IMR-90 (cell line): ENCODE measurements at regions not wholly inside any gene's neighbourhood (a gene's known extent, or its start where the extent isn't known, plus 50 kb on each side); places are given as distances from the start of the nearest gene placed in this dataset.

Experiments
- ATAC-seq: fragments of 200-7000 bp; cut with Tn5 transposase; 2 replicates; pipeline ENCODE4 v1.9.1; 2020; ENCODE audit warnings: low read depth, mild to moderate bottlenecking, moderate library complexity
- BruUV-seq: library from RNA; stranded (reverse); fragments of 400-500 nt; replicated peaks from 2 replicates; lab custom pipeline; 2021; lab: Mats Ljungman, UMichigan
- CTCF ChIA-PET: fragments of 300-600 bp; formaldehyde crosslinking; extraction: SDS; loops from one replicate; lab custom pipeline; 2021; ENCODE audit warnings: antibody characterized with exemption; lab: Yijun Ruan, JAX
- POLR2A ChIA-PET: fragments of 300-600 bp; sonication (Branson Sonifier 250); formaldehyde crosslinking; loops from one replicate; lab custom pipeline; 2022; ENCODE audit warnings: antibody characterized with exemption; ENCODE audit not compliant: unreplicated experiment; lab: Charles Lee
- DNase-seq: peaks from one replicate; pipeline ENCODE4 v3.0.0; 2013
- H2AFZ ChIP-seq: replicated peaks from 2 replicates; pipeline ENCODE3; 2013; ENCODE audit warnings: low read length, mild to moderate bottlenecking; ENCODE audit not compliant: poor library complexity
- H2AK5ac ChIP-seq: 2 replicates; pipeline ENCODE4 v1.6.1; 2013; ENCODE audit warnings: low read depth, low read length, inconsistent platforms
- H2AK9ac ChIP-seq: replicated peaks from 2 replicates; pipeline ENCODE3; 2013; ENCODE audit warnings: mild to moderate bottlenecking, low read depth, low read length, moderate library complexity; ENCODE audit not compliant: poor library complexity
- H2BK120ac ChIP-seq: 2 replicates; pipeline ENCODE4 v1.6.1; 2013; ENCODE audit warnings: low read depth, low read length, inconsistent platforms
- H2BK15ac ChIP-seq: 3 replicates; pipeline ENCODE4 v1.6.1; 2013; ENCODE audit warnings: low read depth, low read length, inconsistent platforms
- H2BK20ac ChIP-seq: 2 replicates; pipeline ENCODE4 v1.6.1; 2013; ENCODE audit warnings: low read depth, mild to moderate bottlenecking, inconsistent platforms, low read length, moderate library complexity
- H2BK5ac ChIP-seq: 2 replicates; pipeline ENCODE4 v1.6.1; 2013; ENCODE audit warnings: mild to moderate bottlenecking, low read depth, low read length, inconsistent platforms; ENCODE audit not compliant: poor library complexity, severe bottlenecking
- H3K14ac ChIP-seq: replicated peaks from 2 replicates; pipeline ENCODE4 v1.6.1; 2013; ENCODE audit warnings: low read depth, low read length, inconsistent platforms
- H3K18ac ChIP-seq: 2 replicates; pipeline ENCODE4 v1.6.1; 2013; ENCODE audit warnings: low read depth, low read length, control low read depth
- H3K23ac ChIP-seq: 2 replicates; pipeline ENCODE4 v1.6.1; 2013; ENCODE audit warnings: low read depth, low read length, inconsistent platforms
- H3K27ac ChIP-seq: 2 replicates; pipeline ENCODE4 v1.5.1; 2013; ENCODE audit warnings: mild to moderate bottlenecking, control low read depth, low read length; ENCODE audit not compliant: insufficient read depth
- H3K27me3 ChIP-seq: 2 replicates; pipeline ENCODE4 v1.6.1; 2013; ENCODE audit warnings: low read length; ENCODE audit not compliant: control insufficient read depth, insufficient read depth
- H3K36me3 ChIP-seq: 2 replicates; pipeline ENCODE4 v1.6.1; 2013; ENCODE audit warnings: low read length, mixed read lengths; ENCODE audit not compliant: control insufficient read depth, insufficient read depth
- H3K4ac ChIP-seq: 2 replicates; pipeline ENCODE4 v1.6.1; 2013; ENCODE audit warnings: low read depth, low read length, inconsistent platforms
- H3K4me1 ChIP-seq: 2 replicates; pipeline ENCODE4 v1.6.1; 2013; ENCODE audit warnings: low read length, mixed read lengths; ENCODE audit not compliant: control insufficient read depth, insufficient read depth
- H3K4me2 ChIP-seq: 2 replicates; pipeline ENCODE4 v1.6.1; 2013; ENCODE audit warnings: low read depth, mild to moderate bottlenecking, control low read depth, low read length, moderate library complexity
- H3K4me3 ChIP-seq: 2 replicates; pipeline ENCODE4 v1.5.1; 2013; ENCODE audit warnings: low read depth, mild to moderate bottlenecking, control low read depth, low read length, moderate library complexity; ENCODE audit not compliant: insufficient read depth
- H3K56ac ChIP-seq: 2 replicates; pipeline ENCODE4 v1.6.1; 2013; ENCODE audit warnings: low read length, inconsistent platforms; ENCODE audit not compliant: insufficient read depth; ENCODE audit errors: extremely low read depth
- H3K79me1 ChIP-seq, 2 experiments: 2 replicates each; pipeline ENCODE4 v1.6.1; 2013; ENCODE audit warnings: low read length in 2 of 2, inconsistent platforms in 1 of 2, low read depth in 1 of 2
- H3K9ac ChIP-seq: 2 replicates; pipeline ENCODE4 v1.6.1; 2013; ENCODE audit warnings: low read depth, low read length, control low read depth
- H3K9me1 ChIP-seq: 2 replicates; pipeline ENCODE4 v1.6.1; 2013; ENCODE audit warnings: low read length, inconsistent platforms; ENCODE audit not compliant: insufficient read depth
- H3K9me3 ChIP-seq: 2 replicates; pipeline ENCODE4 v1.6.1; 2013; ENCODE audit warnings: low read length; ENCODE audit not compliant: control insufficient read depth, insufficient read depth
- H4K20me1 ChIP-seq: 2 replicates; pipeline ENCODE4 v1.6.1; 2013; ENCODE audit warnings: low read length, inconsistent platforms; ENCODE audit not compliant: insufficient read depth
- H4K5ac ChIP-seq: 2 replicates; pipeline ENCODE4 v1.6.1; 2013; ENCODE audit warnings: mild to moderate bottlenecking, low read depth, low read length, control low read depth
- H4K8ac ChIP-seq, 2 experiments: 2 replicates each; pipeline ENCODE4 v1.6.1; 2013; ENCODE audit warnings: low read depth in 2 of 2, low read length in 2 of 2, control low read depth in 1 of 2, inconsistent platforms in 1 of 2
- H4K91ac ChIP-seq: 2 replicates; pipeline ENCODE4 v1.6.1; 2013; ENCODE audit warnings: low read depth, low read length, inconsistent platforms; ENCODE audit not compliant: insufficient read depth
- CHD1 ChIP-seq: IDR thresholded peaks from 2 replicates; pipeline ENCODE4 v1.6.1; 2012; ENCODE audit warnings: low read depth, low read length, improper control_type of control experiment
- RCOR1 ChIP-seq: IDR thresholded peaks from 2 replicates; pipeline ENCODE4 v1.6.1; 2012; ENCODE audit warnings: mild to moderate bottlenecking, low read length, improper control_type of control experiment; ENCODE audit not compliant: insufficient replicate concordance
- RFX5 ChIP-seq: IDR thresholded peaks from 2 replicates; pipeline ENCODE4 v1.8.0; 2012; ENCODE audit warnings: low read depth, mild to moderate bottlenecking, low read length, moderate library complexity
- WGBS, 2 experiments: methylation state at CpG; one replicate each; pipeline versions ENCODE4 v1.1.5 to v1.1.7; 2013; ENCODE audit warnings: missing lambda C conversion rate in 2 of 2; ENCODE audit not compliant: insufficient read length in 1 of 2; ENCODE audit errors: extremely low coverage in 2 of 2; 5-methylcytosine and 5-hydroxymethylcytosine counted together
- dilution Hi-C: fragments of 300-500 bp; cut with HindIII; formaldehyde crosslinking; loops from one replicate; pipeline ENCODE4 v1.14.3; 2018; ENCODE audit warnings: low sequenced_read_pairs; ENCODE audit not compliant: unreplicated experiment
- in situ Hi-C: fragments of 300-500 bp; cut with MboI; formaldehyde crosslinking; loops from 3 replicates; pipeline ENCODE4 v1.14.3; 2019; ENCODE audit warnings: low sequenced_read_pairs, inconsistent platforms, mixed read lengths
- intact Hi-C: fragments of 100-400 bp; cut with micrococcal nuclease; formaldehyde crosslinking; loops from 2 replicates; pipeline ENCODE4 v1.10.0; 2022

DNA sequence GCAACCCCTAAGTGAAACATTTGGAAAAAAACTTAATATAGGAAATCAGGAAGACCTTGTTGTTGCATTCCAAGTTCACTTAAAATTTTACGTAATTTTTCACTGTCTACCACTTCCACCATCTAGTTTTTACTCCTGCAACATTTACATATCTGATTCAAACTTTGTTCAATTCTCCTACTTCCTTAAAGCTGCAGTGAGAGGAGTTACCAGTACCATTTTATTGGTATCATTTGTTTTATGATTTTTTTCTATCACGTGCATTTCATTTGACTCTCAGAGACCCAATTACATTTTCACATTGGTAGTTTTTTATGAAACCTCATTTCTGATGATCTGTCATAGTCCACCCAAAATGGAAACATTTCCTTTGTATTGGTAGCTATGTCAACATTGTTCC lies 284.9 kb upstream of the MDFIC2 start:
- Histone ChIP-seq H3K56ac (no peak overlapping the region), H3K9me1 (no peaks in the 10 kb centered on the region), H2AFZ (no peak overlapping the region), H3K14ac (no peak overlapping the region), H2AK5ac (no peak overlapping the region), H3K36me3 (no peaks in the 10 kb centered on the region), H3K9ac (no peak overlapping the region), H3K18ac (no peak overlapping the region), H2BK15ac (no peak overlapping the region), H4K8ac (no peak overlapping the region), H3K4me1 (no peaks in the 10 kb centered on the region), H3K4me3 (no peak overlapping the region), H4K5ac (no peak overlapping the region), H4K91ac (no peak overlapping the region), H2BK120ac (no peak overlapping the region), H3K27me3 (peaks cover 2% of the 10 kb centered on the region), H2BK5ac (no peak overlapping the region), H2AK9ac (no peak overlapping the region), H2BK20ac (no peak overlapping the region), H3K79me1 (no peaks in the 10 kb centered on the region), H3K9me3 (no peaks in the 10 kb centered on the region), H3K4ac (no peak overlapping the region), H4K20me1 (no peaks in the 10 kb centered on the region), H3K23ac (no peak overlapping the region), H3K4me2 (no peak overlapping the region), H3K27ac (no peak overlapping the region)
- ATAC-seq (no peak), DNase-seq (no peak)
- no TSS peak for BruUV-seq
- ChIA-PET CTCF (no interaction called here), POLR2A (no interaction called here)
- dilution Hi-C loops: no loop called here
- no CpG with 5 or more reads among the region's 2 CpGs for WGBS, 2 experiments
- in situ Hi-C loops: no loop called here
- intact Hi-C loops: no loop called here
- TF ChIP-seq RCOR1 (no peak), CHD1 (no peak), RFX5 (no peak)
